Neural cell (in vitro differentiated cells): ENCODE measurements at regions not wholly inside any gene's neighbourhood (a gene's known extent, or its start where the extent isn't known, plus 50 kb on each side); places are given as distances from the start of the nearest gene placed in this dataset.

Experiments used
- CTCF ChIP-seq: fragments of 450-650 bp; IDR thresholded peaks from 2 replicates; pipeline ENCODE4 v1.5.1; 2014; ENCODE audit warnings: antibody characterized with exemption, mild to moderate bottlenecking, moderate library complexity; ENCODE audit not compliant: poor library complexity, severe bottlenecking
- EP300 ChIP-seq: fragments of 450-650 bp; conservative IDR thresholded peaks from 2 replicates; pipeline ENCODE4 v1.6.1; 2014; ENCODE audit warnings: antibody characterized with exemption, mild to moderate bottlenecking, moderate library complexity; ENCODE audit not compliant: poor library complexity, severe bottlenecking
- EZH2 ChIP-seq: fragments of 200-600, 300-800 bp; shearing (Covaris generic), sonication (generic); IDR thresholded peaks from 2 replicates; pipeline ENCODE4 v1.6.1; 2014; ENCODE audit warnings: antibody characterized with exemption, low read length, borderline replicate concordance, mild to moderate bottlenecking; ENCODE audit not compliant: insufficient read depth, poor library complexity, severe bottlenecking
- RAD21 ChIP-seq: fragments of 450-650 bp; conservative IDR thresholded peaks from 2 replicates; pipeline ENCODE4 v1.6.1; 2014; ENCODE audit warnings: antibody characterized with exemption, mild to moderate bottlenecking, moderate library complexity
- REST ChIP-seq: IDR thresholded peaks from 2 replicates; pipeline ENCODE4 v1.6.1; 2012; ENCODE audit warnings: borderline replicate concordance
- TAF1 ChIP-seq: IDR thresholded peaks from 2 replicates; pipeline ENCODE4 v1.6.1; 2012; ENCODE audit warnings: low read depth

- TF ChIP-seq EZH2 (no peak), CTCF (no peak), REST (no peak), EP300 (no peak), TAF1 (no peak), RAD21 (no peak)
These were observed 303.2 kb downstream of the RWDD3 start for GRCh38 chr1:95537176-95537575.
